ENCODE measurements at regions not wholly inside any gene's neighbourhood (a gene's known extent, or its start where the extent isn't known, plus 50 kb on each side); places are given as distances from the start of the nearest gene placed in this dataset.
"Not testable (repeated sequence)": the region's sequence is repeated elsewhere in the genome, so short reads cannot be mapped to it uniquely, and the experiment has no call there.

GRCh38 chr7:94706996-94707740 lies 51.2 kb upstream of the SGCE start:
- no peak for DNase-seq (ENCODE audit: low spot score)

GRCh38 chr7:94710256-94710655 lies 54.3 kb upstream of the SGCE start:
- DNase-seq (ENCODE audit: low spot score) = no peak

GRCh38 chr7:94722360-94722759 lies 66.4 kb upstream of the SGCE start:
- DNase-seq (ENCODE audit: low spot score) = not testable (repeated sequence)

DNA sequence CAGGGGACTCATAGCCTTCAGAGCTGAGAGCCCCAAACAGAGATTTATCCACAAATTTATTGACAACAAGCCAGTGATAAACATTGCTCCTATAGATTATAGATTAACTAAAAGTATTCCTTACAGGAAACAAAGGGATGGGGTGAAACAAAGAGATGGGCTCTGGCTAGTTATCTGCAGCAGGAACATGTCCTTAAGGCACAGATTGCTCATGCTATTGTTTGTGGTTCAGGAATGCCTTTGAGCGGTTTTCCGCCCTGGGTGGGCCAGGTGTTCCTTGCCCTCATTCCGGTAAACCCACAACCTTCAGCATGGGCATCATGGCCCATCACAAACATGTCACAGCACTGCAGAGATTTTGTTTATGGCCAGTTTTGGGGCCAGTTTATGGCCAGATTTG lies 73.0 kb upstream of the SGCE start:
- not testable (repeated sequence) for DNase-seq (ENCODE audit: low spot score)

DNA sequence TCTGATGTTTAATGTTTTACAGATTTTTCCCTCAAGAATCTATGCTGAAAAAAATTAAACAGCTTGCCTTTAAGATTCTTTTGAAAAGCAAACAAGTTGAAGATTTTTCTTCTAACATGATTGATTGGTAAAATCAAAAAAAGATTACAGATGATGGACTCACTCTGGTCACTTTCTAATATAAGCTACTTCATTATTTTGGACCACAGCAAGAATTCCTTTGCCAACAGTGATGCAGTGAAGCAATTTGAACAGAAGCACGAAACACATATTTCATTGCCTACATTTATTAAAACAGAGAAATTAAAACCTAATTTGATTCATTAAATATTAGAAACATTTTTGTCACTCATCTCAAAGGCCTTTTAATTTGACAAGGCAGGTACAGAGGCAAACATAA lies 82.1 kb upstream of the SGCE start:
- no peak for DNase-seq (ENCODE audit: low spot score)

- DNase-seq (ENCODE audit: low spot score) = no peak
These were observed 83.2 kb upstream of the SGCE start for GRCh38 chr7:94739180-94739579.

GRCh38 chr7:94740509-94740908 lies 84.6 kb upstream of the SGCE start:
- DNase-seq (ENCODE audit: low spot score) = no peak

GRCh38 chr7:94741179-94741578 lies 85.2 kb upstream of the SGCE start:
- no peak for DNase-seq (ENCODE audit: low spot score)

GRCh38 chr7:94748376-94748775 lies 92.4 kb upstream of the SGCE start:
- no peak for DNase-seq (ENCODE audit: low spot score)

GRCh38 chr7:94760446-94761100 lies 104.6 kb upstream of the SGCE start:
- no peak for DNase-seq (ENCODE audit: low spot score)

GRCh38 chr7:94761451-94761850 lies 105.5 kb upstream of the SGCE start:
- no peak for DNase-seq (ENCODE audit: low spot score)

- DNase-seq (ENCODE audit: low spot score) = no peak
These were observed 107.3 kb upstream of the SGCE start for GRCh38 chr7:94763268-94763667.

- no peak for DNase-seq (ENCODE audit: low spot score)
These were observed 113.8 kb upstream of the SGCE start for GRCh38 chr7:94769724-94770123.

GRCh38 chr7:94778711-94779459 lies 123.0 kb upstream of the SGCE start:
- DNase-seq (ENCODE audit: low spot score) = no peak

DNA sequence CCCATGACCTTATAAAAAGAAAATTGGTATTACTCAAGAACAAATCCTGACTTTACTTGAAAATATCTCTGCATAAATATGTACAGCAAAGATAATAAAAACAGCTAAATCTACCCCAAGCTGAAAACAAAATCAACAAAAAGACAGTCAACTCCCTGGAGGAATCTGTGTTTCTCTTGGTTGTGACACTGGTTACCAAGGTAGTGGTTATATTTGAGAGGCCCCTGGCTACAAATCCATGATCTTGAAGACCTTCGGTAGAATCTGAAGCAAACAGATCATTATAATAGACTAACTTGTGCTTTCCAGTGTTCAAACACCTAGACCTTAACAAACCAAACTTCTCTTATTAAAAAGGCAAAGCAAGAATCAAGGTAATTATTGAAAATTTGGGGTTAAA lies 123.9 kb upstream of the SGCE start:
- no peak for DNase-seq (ENCODE audit: low spot score)

DNA sequence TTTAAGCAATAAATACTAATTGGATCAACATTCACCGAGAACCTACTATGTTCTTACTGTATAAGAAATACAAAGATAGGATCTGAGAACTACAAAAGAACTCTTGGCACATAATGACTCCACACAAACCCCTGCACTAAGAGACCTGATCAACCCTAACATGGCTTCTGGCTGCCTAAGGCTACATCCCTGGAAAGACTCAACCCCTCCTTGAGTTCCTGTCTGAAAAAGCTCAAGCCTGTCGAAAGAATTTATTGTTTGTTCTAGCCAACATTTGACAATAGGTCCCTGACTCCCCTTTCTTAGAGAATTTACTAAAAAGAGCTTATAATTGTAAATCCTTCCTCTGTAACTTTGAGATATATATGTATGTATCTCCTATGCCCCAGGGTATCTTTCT lies 125.3 kb upstream of the SGCE start:
- DNase-seq (ENCODE audit: low spot score) = no peak

- DNase-seq (ENCODE audit: low spot score) = no peak
These were observed 124.6 kb upstream of the PPP1R9A start for GRCh38 chr7:94782777-94783176.

GRCh38 chr7:94787285-94787684 lies 120.1 kb upstream of the PPP1R9A start:
- DNase-seq (ENCODE audit: low spot score) = no peak

DNA sequence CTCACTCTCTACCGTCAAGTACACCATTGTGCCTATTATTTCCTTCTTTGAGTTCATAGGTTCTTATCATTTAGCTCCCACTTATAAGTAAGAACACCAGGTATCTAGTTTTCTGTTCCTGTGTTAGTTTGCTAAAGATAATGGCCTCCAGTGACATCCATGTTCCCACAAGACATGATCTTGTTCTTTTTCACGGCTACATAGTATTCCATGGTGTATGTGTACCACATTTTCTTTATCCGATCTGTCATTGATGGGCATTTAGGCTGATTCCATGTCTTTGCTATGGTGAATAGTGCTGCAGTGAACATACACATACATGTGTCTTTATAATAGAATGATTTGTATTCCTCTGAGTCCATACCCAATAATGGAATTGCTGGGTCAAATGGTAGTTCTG lies 119.0 kb upstream of the PPP1R9A start:
- DNase-seq (ENCODE audit: low spot score) = not testable (repeated sequence)

DNA sequence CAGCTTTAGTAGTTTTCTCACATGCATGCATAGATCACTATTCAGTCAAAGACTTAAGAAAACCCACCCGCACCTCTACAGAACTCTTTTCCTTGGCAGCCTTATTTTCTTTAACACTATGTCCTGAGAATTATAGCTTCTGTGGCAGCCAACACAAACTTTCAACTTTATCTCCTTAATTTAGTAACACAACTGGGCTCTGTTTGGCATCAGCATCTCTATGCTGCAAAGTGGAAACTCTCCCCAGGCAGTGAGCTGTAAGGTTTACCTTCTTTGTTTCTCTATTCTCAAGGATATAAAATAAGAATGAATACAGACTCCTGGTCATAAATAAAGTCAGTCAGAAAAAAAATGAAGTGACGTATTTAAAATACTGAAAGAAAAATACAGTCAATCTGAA lies 115.2 kb upstream of the PPP1R9A start:
- no peak for DNase-seq (ENCODE audit: low spot score)

GRCh38 chr7:94797404-94797803 lies 110.0 kb upstream of the PPP1R9A start:
- not testable (repeated sequence) for DNase-seq (ENCODE audit: low spot score)

GRCh38 chr7:94803821-94804220 lies 103.6 kb upstream of the PPP1R9A start:
- DNase-seq (ENCODE audit: low spot score) = no peak

GRCh38 chr7:94808673-94809072 lies 98.7 kb upstream of the PPP1R9A start:
- DNase-seq (ENCODE audit: low spot score) = not testable (repeated sequence)

Measured in COLO829 (cell line).